NCI-H345 treated with DMSO at 0.1 percent for 48 hours (cell line): ENCODE measurements at regions not wholly inside any gene's neighbourhood (a gene's known extent, or its start where the extent isn't known, plus 50 kb on each side); places are given as distances from the start of the nearest gene placed in this dataset.
"Not testable (repeated sequence)": the region's sequence is repeated elsewhere in the genome, so short reads cannot be mapped to it uniquely, and the experiment has no call there.

Source experiments
- DNase-seq: peaks from one replicate; lab custom pipeline; 2025; ENCODE audit not compliant: unreplicated experiment; lab: John Stamatoyannopoulos, UW

DNA sequence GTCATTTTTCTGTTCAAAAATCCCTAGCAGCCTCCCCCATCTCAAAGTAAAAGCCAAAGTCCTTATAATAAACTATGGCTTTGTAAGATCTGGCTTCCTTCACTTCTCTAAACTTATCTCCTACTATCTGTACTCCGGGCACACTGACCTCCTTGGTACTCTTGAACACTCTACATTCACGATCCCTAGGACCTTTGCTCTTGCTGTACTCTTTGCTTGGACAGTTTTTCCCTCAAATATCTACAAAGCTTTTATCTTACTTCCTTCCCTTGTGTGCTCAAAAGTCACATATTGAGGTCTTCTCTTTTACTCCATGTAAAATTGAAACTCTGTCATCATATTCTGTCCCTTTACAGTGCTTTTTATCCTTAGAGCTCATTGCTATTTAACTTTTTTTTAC is 616.6 kb downstream of the IRS1 start:
- no peak for DNase-seq

DNA sequence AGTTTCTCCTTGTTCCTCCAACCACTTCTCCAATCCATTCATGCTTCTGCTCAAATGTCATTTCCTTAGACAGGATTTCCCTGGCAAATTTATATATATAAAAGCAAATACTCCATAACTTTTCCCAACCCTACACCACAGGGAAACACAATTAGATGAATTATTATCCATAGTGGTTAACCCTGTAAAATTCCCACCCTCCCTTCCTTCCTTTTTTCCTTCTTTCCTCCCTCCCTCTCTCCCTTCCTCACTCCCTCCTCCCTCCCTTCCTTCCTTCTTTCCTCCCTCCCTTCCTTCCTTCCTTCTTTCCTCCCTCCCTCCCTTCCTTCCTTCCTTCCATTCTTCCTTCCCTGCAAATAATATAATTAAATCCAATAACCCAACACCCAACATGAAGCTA is 617.7 kb downstream of the IRS1 start:
- DNase-seq: no peak

DNA sequence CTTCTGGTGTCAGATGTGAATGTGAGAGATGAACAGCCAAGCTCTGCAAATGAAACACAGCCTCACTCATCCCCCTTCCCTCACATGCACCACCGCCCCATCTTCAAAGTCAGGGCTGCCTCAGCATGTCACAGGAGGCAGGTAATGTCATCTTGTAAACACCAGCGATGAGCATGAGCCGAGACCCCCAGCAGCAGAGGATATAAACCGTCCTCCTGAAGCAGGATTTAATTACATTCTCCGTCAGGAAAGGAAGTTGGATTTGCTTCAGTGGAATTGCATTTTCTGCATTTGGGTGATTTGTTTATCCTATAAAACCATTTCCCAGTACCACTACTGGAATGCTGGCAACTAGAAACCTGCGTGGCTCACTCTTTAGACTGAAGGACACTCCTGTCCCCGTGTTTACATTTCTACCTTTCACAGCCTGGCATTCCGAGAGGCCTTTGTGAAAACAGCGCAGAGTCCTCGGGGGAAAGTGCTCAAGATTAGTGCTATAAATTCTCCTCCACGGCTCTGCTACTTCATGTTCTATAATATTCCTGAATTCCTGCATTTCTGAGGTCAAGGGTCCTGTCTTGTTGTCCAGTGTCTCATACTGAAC is 619.2 kb downstream of the IRS1 start:
- no peak for DNase-seq

DNA sequence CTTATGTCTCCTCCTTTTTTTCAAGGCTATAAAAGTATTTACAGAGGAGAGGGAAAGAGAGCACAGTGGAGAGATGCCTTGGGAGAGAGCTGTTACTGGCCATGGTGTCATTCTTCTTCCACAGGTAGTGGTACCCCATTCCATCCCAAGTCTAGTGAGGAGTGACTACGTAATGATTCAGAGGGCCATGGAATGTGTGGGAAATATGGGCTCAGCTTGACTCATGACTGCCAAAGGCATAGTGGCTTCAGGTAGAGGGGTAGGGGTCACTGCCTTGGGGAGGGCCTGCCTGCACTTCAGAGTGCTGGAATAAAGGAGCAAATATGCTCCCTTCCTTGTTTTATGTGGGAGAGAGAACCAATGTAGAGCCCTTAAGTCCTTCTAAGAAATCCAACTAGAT is 620.6 kb downstream of the IRS1 start:
- DNase-seq: no peak

DNA sequence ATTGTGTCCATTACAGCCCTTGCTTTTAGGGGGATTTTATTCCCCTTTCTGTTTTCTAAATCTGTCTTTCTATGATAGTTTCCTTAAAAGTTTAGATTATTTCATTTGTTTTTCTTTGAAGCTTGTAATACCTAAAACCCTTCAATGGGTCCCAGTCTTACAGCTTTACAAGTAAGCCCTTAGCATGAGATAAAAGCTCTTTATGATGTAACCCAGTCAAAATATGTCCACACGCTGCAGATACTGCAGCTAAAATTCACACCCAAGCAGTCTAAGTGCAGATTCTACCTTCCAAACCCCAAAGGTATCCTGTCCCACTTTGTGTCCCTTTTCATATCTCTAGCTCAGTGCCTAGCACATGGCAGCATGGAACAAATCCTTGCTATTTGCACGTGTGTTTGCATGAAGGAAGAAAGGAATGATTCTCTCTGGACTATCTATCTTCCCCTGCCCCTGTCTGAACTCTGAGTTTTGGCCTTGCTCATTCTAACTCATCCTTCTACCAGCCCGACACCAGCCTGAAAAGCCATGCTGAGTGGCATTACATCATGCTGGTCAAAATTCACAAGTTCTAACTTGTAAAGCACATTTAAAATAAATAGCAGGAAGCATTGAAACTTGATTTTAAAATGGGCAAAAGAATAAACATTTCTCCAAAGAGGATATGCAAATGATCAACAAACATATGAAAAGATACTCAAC is 623.2 kb downstream of the IRS1 start:
- no peak for DNase-seq

DNA sequence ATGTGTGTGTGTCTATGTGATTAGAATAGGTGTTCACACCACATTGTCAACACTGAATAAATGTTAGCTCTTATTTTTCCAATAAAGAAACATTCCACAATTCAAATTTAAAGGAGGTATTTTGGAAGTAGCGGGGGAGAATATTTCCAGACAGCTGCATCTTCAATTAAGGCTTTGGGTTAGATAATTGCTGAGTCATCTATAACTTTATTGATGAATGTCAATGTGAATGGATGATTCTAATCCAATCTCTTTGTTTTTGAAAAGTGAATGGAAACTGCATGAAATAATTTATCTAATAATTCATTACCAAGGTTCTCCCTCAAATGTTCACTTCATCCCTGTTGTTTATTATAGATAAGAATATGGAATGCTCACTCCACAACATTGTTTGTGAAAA is 625.2 kb downstream of the IRS1 start:
- DNase-seq: no peak

DNA sequence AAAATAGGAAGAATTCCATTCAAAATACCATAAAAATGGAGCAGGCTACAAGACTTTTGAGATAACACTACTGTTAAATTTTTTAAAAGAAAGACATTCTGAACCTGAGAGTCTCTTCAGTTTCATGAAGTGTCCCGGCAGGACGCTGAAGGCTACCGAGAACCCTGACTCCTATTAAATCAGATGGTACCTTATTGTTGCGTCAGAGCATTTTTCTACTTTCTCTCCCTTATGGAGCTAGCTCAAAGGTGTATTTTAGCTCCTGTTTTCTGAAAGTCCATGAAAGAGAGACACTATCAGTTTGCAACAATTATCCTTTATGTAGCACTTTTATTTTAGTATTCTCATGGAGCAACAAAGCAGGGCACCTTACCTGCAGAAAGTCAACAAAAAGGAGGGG is 626.7 kb downstream of the IRS1 start:
- DNase-seq: no peak

DNA sequence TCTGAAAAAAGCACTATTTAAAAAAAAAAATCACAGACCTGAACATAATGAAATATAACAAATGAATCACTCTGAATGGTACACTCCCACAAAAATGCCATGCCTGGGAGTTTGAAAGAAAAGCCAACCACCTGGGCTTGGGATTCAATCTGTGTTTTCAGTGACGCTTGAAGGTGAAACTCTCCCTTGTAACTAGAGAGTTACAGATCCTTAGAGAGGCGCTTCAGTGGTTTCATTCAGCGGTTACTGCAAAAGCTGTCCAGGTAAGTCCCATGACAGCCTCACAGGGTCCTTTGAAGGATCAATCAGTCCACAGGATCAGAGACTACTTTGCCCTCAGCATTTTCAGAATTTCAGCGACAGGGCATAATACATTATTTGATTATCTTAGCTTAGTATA is 627.3 kb downstream of the IRS1 start:
- no peak for DNase-seq

DNA sequence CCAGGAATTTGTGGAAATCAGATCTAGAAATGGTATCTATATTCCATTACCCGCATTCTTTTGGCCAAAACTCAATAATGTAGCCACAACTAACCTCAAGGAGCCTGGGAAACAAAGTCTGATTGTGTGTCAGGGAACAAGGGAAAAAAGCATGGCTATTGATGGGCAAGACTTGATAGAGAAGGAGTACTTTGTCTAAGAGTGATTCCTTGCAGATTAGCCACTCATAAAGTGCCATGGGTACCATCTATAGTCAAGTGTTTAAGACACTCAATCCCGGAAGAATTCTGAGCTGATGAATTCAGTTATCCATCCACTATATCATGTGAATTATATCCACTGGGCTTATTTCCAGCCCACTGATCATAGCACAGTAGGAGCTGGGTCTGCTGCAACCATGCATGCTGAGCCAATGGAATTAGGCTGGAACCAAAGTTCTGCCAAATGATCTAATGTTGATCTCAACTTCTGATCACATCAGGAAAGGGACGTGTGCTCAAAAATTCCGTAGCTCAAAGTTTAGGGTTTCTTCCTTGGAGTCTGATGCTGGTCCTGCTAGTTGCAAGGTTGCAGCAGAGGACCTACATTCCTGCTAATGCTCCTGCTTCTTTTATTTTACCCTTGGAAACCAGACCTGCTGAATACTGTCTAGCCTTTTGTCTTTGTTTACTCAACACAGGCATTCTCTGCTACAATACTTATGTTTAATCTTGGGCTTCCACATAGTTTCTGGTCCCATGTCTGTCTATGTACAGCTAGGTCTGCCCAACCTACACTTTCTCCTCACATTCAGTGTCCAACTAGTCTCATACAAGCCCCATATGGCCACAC is 629.7 kb downstream of the IRS1 start:
- no peak for DNase-seq

DNA sequence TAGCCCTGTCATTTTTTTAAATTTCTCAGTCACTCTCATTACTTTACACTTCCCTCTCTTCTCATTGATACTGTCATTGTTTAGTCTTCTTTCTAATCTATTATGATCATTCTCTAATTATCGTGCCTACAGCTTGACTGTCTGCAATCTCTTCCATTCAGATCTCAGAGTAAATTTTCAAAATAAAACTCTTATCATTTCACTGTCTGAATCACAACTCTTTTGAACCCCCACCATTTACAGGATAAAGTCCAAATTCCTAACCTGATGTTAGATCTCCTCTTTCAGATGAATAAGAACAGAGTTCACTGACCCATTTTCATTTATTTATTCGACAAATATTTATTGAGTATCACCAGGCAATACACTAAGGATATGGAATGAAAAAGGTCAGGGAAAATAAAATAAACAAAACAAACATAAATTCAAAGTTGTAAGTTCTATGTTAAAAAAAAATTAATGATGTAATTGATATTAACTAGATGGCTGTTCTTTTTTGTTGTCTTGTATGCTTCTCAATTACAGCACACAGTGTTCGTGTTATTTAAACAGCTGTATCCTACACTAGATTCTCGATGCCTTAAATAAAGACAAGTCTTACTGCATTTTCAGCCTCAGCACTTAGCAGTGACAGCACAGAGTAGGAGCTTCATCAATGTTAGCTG is 631.0 kb downstream of the IRS1 start:
- DNase-seq: no peak

DNA sequence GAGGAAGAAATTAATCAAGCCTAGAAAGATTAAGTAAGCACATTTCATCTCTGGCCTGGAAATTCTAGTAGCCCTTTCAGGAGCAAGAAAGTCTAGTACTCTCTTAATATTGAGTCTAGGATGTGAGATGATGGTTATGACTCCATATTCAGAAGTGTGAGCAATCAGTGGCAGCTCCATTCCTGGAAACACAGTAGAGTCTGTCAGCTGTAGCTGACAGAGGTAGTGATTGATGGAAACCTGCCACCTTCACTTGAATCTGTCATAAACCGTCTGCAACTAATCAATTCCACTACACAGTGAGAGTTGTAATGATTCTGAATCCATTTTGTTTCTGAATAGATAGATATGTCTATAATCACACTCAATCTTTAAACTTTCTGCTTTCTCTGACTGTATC is 635.1 kb downstream of the IRS1 start:
- DNase-seq: no peak

DNA sequence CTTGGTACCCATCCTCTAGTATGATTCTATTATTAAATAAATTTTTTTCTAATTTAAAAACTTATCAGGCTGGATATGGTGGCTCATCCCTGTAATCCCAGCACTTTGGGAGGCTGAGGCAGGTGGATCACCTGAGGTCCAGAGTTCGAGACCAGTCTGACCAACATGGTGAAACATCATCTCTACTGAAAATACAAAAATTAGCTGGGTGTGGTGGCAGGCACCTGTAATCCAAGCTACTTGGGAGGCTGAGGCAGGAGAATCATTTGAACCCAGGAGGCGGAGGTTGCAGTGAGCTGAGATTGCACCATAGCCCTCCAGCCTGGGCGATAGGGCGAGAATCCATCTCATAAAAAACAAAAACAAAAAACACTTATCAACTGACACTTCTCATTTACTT is 639.0 kb downstream of the IRS1 start:
- not testable (repeated sequence) for DNase-seq

DNA sequence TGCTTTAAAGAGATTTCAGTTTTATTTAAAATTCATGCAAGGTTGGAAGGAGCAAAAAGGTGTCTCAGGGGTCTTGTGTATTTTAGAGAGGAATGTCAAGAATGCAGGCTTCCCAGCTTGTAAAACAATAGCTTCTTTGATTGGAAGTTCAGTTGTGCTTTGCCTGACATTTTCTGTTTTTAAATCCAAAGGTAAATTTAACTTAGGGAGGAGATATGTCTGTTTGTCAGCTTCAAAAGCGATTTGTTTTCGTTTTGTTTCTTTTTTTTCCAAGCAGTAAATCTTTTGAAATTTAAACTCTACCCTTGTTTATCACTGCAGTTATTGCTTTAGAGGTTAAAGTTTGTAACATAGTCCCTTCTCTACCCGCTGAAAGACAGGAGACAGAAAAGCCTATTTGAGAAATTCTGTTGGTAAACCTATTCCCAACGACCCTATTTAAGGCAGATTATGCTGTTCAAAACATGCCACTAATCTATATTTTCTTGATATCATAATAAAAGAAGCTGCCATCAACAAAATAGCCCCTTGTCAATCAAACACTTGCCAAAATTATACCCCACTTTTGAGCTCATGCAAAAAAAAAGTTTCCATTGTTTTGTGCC is 639.6 kb downstream of the IRS1 start:
- DNase-seq: no peak

DNA sequence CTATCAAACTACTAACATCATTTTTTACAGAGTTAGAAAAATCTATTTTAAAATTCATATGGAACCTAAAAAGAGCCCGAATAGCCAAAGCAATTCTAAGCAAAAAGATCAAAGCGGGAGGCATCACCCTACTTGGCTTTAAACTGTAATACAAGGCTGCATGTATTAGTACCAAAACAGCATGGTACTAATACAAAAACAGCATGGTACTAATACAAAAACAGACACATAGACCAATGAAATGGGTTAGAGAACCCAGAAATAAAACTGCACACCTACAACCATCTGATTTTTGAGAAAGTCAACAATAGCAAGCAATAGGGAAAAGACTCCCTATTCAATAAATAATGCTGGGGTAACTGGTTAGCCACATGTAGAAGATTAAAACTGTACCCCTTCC is 640.7 kb downstream of the IRS1 start:
- DNase-seq: no peak

DNA sequence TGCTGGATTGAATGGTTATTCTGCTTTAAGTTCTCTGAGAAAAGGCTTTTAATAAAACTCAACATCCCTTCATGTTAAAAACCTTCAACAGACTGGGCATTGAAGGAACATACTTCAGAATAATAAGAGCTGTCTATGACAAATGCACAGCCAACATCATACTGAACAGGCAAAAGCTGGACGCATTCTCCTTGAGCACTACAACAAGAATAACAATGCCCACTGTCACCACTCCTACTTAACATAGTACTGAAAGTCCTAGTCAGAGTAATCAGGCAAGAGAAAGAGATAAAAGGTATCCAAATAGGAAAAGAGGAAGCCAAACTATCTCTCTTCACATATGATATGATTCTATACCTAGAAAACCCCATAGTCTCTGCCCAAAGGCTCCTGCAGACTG is 641.4 kb downstream of the IRS1 start:
- DNase-seq: no peak

DNA sequence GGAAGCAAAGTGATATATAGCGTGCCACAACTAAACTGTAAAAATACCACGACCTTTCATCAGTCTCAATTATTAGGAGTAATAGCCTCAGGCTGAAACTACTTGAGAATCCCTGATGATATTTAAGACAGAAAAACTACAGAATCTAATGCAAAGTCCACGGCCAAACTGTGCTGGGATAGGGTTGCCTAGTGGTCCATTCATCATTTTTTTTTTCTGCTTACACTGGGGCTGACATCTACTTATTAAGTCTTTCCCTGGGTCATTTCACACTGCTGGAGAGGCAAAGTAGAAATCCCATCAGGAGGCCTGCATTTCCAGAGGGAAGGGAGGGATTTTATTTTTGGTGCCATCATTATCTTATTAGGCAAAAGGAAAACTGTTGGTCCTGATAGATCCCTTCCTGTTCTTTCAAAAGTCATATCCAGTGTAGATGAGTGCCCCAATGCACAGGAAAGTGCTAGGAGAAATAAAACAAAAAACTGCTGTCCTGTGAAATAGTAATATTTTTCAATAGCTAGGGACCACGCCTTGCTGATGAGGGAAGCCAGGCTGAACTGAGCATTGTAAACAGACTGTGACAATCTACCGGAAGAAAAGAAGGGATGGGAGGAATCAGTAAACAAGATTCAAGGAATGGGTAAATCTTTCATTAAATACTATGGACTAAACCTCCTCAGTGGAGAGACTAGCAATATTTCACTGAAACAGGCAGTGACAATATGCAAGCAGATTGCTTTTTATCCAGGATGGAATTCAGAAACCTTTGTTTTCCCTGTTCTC is 644.3 kb downstream of the IRS1 start:
- DNase-seq: no peak

DNA sequence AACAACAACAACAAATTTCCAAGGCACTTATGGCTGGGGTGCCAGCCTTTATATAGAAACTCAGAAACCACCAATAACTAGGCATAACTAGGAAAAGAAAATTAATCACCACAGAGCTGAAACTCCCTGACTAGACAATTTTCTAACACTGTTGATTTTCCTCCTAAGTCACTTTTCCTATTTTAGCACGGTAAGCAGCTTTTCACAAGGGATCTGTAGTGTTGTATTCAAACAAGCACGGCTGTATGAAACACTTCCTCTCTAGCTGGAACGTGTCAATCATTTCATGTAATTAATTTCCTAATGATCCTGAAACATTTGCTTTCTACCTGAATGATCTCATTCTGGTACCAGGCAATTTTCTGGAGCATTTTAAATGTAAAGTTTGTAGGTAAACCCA is 645.0 kb downstream of the IRS1 start:
- DNase-seq: no peak

DNA sequence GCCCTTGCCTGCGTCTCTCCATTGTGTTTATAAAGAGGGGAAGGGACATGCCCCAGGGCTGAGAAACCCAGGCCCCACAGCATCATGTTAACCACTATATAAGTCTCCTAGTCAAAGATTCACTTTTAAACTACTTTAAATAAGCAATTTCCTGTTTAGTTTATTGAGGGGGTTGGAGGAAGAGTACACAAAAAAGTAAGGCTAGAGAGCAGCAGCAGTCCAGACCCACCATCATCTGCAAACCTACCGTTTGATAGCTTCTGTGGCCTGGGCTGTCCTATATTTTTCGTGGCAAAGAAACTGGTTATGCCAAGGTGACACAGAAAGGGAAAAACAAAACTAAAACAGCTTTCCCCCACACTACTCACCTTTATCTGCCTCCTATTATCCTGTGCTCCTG is 646.1 kb downstream of the IRS1 start:
- no peak for DNase-seq

DNA sequence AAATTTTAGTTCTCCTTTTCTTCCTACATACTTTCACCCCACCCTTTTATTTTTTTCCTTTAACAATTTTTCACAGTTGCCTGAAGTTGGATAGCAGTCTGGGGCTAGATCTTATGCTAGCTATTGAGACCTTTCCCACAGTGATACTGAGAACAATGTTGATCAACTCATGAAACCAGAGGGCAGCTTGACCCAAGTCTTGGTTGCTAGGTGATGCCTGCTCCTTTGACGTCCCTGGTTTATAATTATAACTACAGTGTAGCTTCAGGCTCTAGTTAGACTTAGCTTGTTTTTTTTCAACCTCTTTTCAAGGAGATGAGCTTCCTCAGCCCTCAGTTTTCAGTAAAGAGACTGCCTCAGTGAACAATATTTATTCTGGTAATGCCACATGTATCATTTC is 648.5 kb downstream of the IRS1 start:
- DNase-seq: no peak

DNA sequence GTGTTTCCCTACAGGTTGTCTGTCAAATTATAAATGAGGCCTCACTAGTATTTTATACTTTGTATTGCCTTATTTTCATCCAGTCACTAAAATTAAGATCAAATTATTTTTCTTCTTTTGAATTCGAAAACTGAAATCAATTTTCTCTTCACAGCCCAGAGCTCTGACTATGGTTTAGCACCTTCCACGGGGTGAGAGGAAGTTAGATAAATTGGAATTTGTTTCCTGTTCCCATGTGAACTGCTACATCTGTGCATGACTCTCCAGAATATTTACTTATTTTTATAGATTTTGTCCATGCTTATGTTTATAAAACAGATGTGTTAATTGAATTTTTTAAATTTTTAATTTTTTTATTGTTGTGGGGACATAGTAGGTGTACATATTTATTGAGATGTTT is 656.5 kb downstream of the IRS1 start:
- DNase-seq: no peak

DNA sequence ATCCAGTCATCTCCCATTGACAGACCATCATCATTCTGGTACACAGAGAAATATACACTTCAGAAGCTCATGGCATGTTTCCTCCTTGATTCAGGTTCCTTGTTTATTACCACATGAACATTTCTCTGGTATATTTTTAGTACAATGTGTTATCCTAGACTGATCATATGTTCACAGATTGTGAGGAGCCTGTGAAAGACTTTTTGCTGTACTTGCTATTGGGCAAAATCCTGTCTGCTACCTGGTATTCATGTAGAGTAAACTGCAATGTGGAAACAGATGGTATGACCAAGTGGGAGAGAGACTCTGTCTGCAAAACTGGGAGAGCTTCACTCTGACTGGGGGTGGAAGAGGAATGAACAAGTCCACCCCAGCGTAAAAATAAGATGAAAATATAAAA is 657.2 kb downstream of the IRS1 start:
- DNase-seq: no peak
